IMR-90 (cell line): ENCODE measurements at regions not wholly inside any gene's neighbourhood (a gene's known extent, or its start where the extent isn't known, plus 50 kb on each side); places are given as distances from the start of the nearest gene placed in this dataset.

ENCODE experiments used
- ATAC-seq: fragments of 200-7000 bp; cut with Tn5 transposase; 2 replicates; pipeline ENCODE4 v1.9.1; 2020; ENCODE audit warnings: low read depth, mild to moderate bottlenecking, moderate library complexity
- BruUV-seq: library from RNA; stranded (reverse); fragments of 400-500 nt; replicated peaks from 2 replicates; lab custom pipeline; 2021; lab: Mats Ljungman, UMichigan
- CTCF ChIA-PET: fragments of 300-600 bp; formaldehyde crosslinking; extraction: SDS; loops from one replicate; lab custom pipeline; 2021; ENCODE audit warnings: antibody characterized with exemption; lab: Yijun Ruan, JAX
- POLR2A ChIA-PET: fragments of 300-600 bp; sonication (Branson Sonifier 250); formaldehyde crosslinking; loops from one replicate; lab custom pipeline; 2022; ENCODE audit warnings: antibody characterized with exemption; ENCODE audit not compliant: unreplicated experiment; lab: Charles Lee
- DNase-seq: peaks from one replicate; pipeline ENCODE4 v3.0.0; 2013
- H2AFZ ChIP-seq: replicated peaks from 2 replicates; pipeline ENCODE3; 2013; ENCODE audit warnings: low read length, mild to moderate bottlenecking; ENCODE audit not compliant: poor library complexity
- H2AK5ac ChIP-seq: 2 replicates; pipeline ENCODE4 v1.6.1; 2013; ENCODE audit warnings: low read depth, low read length, inconsistent platforms
- H2AK9ac ChIP-seq: replicated peaks from 2 replicates; pipeline ENCODE3; 2013; ENCODE audit warnings: mild to moderate bottlenecking, low read depth, low read length, moderate library complexity; ENCODE audit not compliant: poor library complexity
- H2BK120ac ChIP-seq: 2 replicates; pipeline ENCODE4 v1.6.1; 2013; ENCODE audit warnings: low read depth, low read length, inconsistent platforms
- H2BK15ac ChIP-seq: 3 replicates; pipeline ENCODE4 v1.6.1; 2013; ENCODE audit warnings: low read depth, low read length, inconsistent platforms
- H2BK20ac ChIP-seq: 2 replicates; pipeline ENCODE4 v1.6.1; 2013; ENCODE audit warnings: low read depth, mild to moderate bottlenecking, inconsistent platforms, low read length, moderate library complexity
- H2BK5ac ChIP-seq: 2 replicates; pipeline ENCODE4 v1.6.1; 2013; ENCODE audit warnings: mild to moderate bottlenecking, low read depth, low read length, inconsistent platforms; ENCODE audit not compliant: poor library complexity, severe bottlenecking
- H3K14ac ChIP-seq: replicated peaks from 2 replicates; pipeline ENCODE4 v1.6.1; 2013; ENCODE audit warnings: low read depth, low read length, inconsistent platforms
- H3K18ac ChIP-seq: 2 replicates; pipeline ENCODE4 v1.6.1; 2013; ENCODE audit warnings: low read depth, low read length, control low read depth
- H3K23ac ChIP-seq: 2 replicates; pipeline ENCODE4 v1.6.1; 2013; ENCODE audit warnings: low read depth, low read length, inconsistent platforms
- H3K27ac ChIP-seq: 2 replicates; pipeline ENCODE4 v1.5.1; 2013; ENCODE audit warnings: mild to moderate bottlenecking, control low read depth, low read length; ENCODE audit not compliant: insufficient read depth
- H3K27me3 ChIP-seq: 2 replicates; pipeline ENCODE4 v1.6.1; 2013; ENCODE audit warnings: low read length; ENCODE audit not compliant: control insufficient read depth, insufficient read depth
- H3K36me3 ChIP-seq: 2 replicates; pipeline ENCODE4 v1.6.1; 2013; ENCODE audit warnings: low read length, mixed read lengths; ENCODE audit not compliant: control insufficient read depth, insufficient read depth
- H3K4ac ChIP-seq: 2 replicates; pipeline ENCODE4 v1.6.1; 2013; ENCODE audit warnings: low read depth, low read length, inconsistent platforms
- H3K4me1 ChIP-seq: 2 replicates; pipeline ENCODE4 v1.6.1; 2013; ENCODE audit warnings: low read length, mixed read lengths; ENCODE audit not compliant: control insufficient read depth, insufficient read depth
- H3K4me2 ChIP-seq: 2 replicates; pipeline ENCODE4 v1.6.1; 2013; ENCODE audit warnings: low read depth, mild to moderate bottlenecking, control low read depth, low read length, moderate library complexity
- H3K4me3 ChIP-seq: 2 replicates; pipeline ENCODE4 v1.5.1; 2013; ENCODE audit warnings: low read depth, mild to moderate bottlenecking, control low read depth, low read length, moderate library complexity; ENCODE audit not compliant: insufficient read depth
- H3K56ac ChIP-seq: 2 replicates; pipeline ENCODE4 v1.6.1; 2013; ENCODE audit warnings: low read length, inconsistent platforms; ENCODE audit not compliant: insufficient read depth; ENCODE audit errors: extremely low read depth
- H3K79me1 ChIP-seq, 2 experiments: 2 replicates each; pipeline ENCODE4 v1.6.1; 2013; ENCODE audit warnings: low read length in 2 of 2, inconsistent platforms in 1 of 2, low read depth in 1 of 2
- H3K9ac ChIP-seq: 2 replicates; pipeline ENCODE4 v1.6.1; 2013; ENCODE audit warnings: low read depth, low read length, control low read depth
- H3K9me1 ChIP-seq: 2 replicates; pipeline ENCODE4 v1.6.1; 2013; ENCODE audit warnings: low read length, inconsistent platforms; ENCODE audit not compliant: insufficient read depth
- H3K9me3 ChIP-seq: 2 replicates; pipeline ENCODE4 v1.6.1; 2013; ENCODE audit warnings: low read length; ENCODE audit not compliant: control insufficient read depth, insufficient read depth
- H4K20me1 ChIP-seq: 2 replicates; pipeline ENCODE4 v1.6.1; 2013; ENCODE audit warnings: low read length, inconsistent platforms; ENCODE audit not compliant: insufficient read depth
- H4K5ac ChIP-seq: 2 replicates; pipeline ENCODE4 v1.6.1; 2013; ENCODE audit warnings: mild to moderate bottlenecking, low read depth, low read length, control low read depth
- H4K8ac ChIP-seq, 2 experiments: 2 replicates each; pipeline ENCODE4 v1.6.1; 2013; ENCODE audit warnings: low read depth in 2 of 2, low read length in 2 of 2, control low read depth in 1 of 2, inconsistent platforms in 1 of 2
- H4K91ac ChIP-seq: 2 replicates; pipeline ENCODE4 v1.6.1; 2013; ENCODE audit warnings: low read depth, low read length, inconsistent platforms; ENCODE audit not compliant: insufficient read depth
- BHLHE40 ChIP-seq: fragments of 150-350 bp; IDR thresholded peaks from 2 replicates; pipeline ENCODE4 v1.6.1; 2016; ENCODE audit warnings: mild to moderate bottlenecking, low read depth, low read length
- CEBPB ChIP-seq: IDR thresholded peaks from 2 replicates; pipeline ENCODE4 v1.6.1; 2012; ENCODE audit warnings: low read depth, low read length, improper control_type of control experiment
- MAFK ChIP-seq: IDR thresholded peaks from 2 replicates; pipeline ENCODE4 v1.6.1; 2012; ENCODE audit warnings: low read depth, low read length, improper control_type of control experiment
- MAZ ChIP-seq: IDR thresholded peaks from 2 replicates; pipeline ENCODE4 v1.6.1; 2012; ENCODE audit warnings: low read depth, mild to moderate bottlenecking, low read length, improper control_type of control experiment, moderate library complexity, borderline replicate concordance
- POLR2A ChIP-seq: IDR thresholded peaks from 2 replicates; pipeline ENCODE4 v1.6.1; 2012; ENCODE audit warnings: mild to moderate bottlenecking, low read depth, low read length
- RCOR1 ChIP-seq: IDR thresholded peaks from 2 replicates; pipeline ENCODE4 v1.6.1; 2012; ENCODE audit warnings: mild to moderate bottlenecking, low read length, improper control_type of control experiment; ENCODE audit not compliant: insufficient replicate concordance
- RFX5 ChIP-seq: IDR thresholded peaks from 2 replicates; pipeline ENCODE4 v1.8.0; 2012; ENCODE audit warnings: low read depth, mild to moderate bottlenecking, low read length, moderate library complexity
- SMC3 ChIP-seq: fragments of 150-350 bp; IDR thresholded peaks from 2 replicates; pipeline ENCODE4 v1.6.1; 2016; ENCODE audit warnings: low read depth, mild to moderate bottlenecking, antibody characterized with exemption, low read length, moderate library complexity
- WGBS, 2 experiments: methylation state at CpG; one replicate each; pipeline versions ENCODE4 v1.1.5 to v1.1.7; 2013; ENCODE audit warnings: missing lambda C conversion rate in 2 of 2; ENCODE audit not compliant: insufficient read length in 1 of 2; ENCODE audit errors: extremely low coverage in 2 of 2; 5-methylcytosine and 5-hydroxymethylcytosine counted together
- dilution Hi-C: fragments of 300-500 bp; cut with HindIII; formaldehyde crosslinking; loops from one replicate; pipeline ENCODE4 v1.14.3; 2018; ENCODE audit warnings: low sequenced_read_pairs; ENCODE audit not compliant: unreplicated experiment
- in situ Hi-C: fragments of 300-500 bp; cut with MboI; formaldehyde crosslinking; loops from 3 replicates; pipeline ENCODE4 v1.14.3; 2019; ENCODE audit warnings: low sequenced_read_pairs, inconsistent platforms, mixed read lengths
- intact Hi-C: fragments of 100-400 bp; cut with micrococcal nuclease; formaldehyde crosslinking; loops from 2 replicates; pipeline ENCODE4 v1.10.0; 2022
- TF ChIP-seq, protein P1 (sequence below): conservative IDR thresholded peaks from 2 replicates; pipeline ENCODE4 v1.5.1; 2012; ENCODE audit warnings: mild to moderate bottlenecking, low read depth, low read length, improper control_type of control experiment
- TF ChIP-seq, protein P2 (sequence below): fragments of 150-350 bp; IDR thresholded peaks from 2 replicates; pipeline ENCODE4 v1.6.1; 2017; ENCODE audit warnings: mild to moderate bottlenecking, antibody characterized with exemption, low read length, low read depth

- Histone ChIP-seq H3K36me3 (no peaks in the 10 kb centered on the region), H4K91ac (no peak overlapping the region), H3K4me1 (peaks cover 10% of the 10 kb centered on the region), H3K23ac (no peak overlapping the region), H3K9ac (no peak overlapping the region), H2BK20ac (no peak overlapping the region), H2BK15ac (no peak overlapping the region), H4K5ac (no peak overlapping the region), H2AFZ (no peak overlapping the region), H3K4ac (no peak overlapping the region), H3K27me3 (no peaks in the 10 kb centered on the region), H4K20me1 (no peaks in the 10 kb centered on the region), H3K14ac (no peak overlapping the region), H2BK120ac (no peak overlapping the region), H2BK5ac (no peak overlapping the region), H3K27ac (no peak overlapping the region), H3K79me1 (no peaks in the 10 kb centered on the region; a peak in 1 of 4 replicates), H3K9me1 (no peaks in the 10 kb centered on the region; the same call in 1 of the 2 replicates), H3K4me3 (no peak overlapping the region), H3K56ac (no peak overlapping the region), H2AK9ac (no peak overlapping the region), H3K18ac (no peak overlapping the region), H3K4me2 (no peak overlapping the region), H2AK5ac (no peak overlapping the region), H4K8ac (no peak overlapping the region), H3K9me3 (no peaks in the 10 kb centered on the region)
- DNase-seq (no peak), ATAC-seq (no peak)
- POLR2A ChIA-PET: no interaction called here
- dilution Hi-C loops: no loop called here
- no TSS peak for BruUV-seq
- in situ Hi-C loops: no loop called here
- no CpG with 5 or more reads among the region's 5 CpGs for whole genome bisulfite sequencing, 2 experiments
- intact Hi-C loops: no loop called here
- TF ChIP-seq POLR2A: no peak
- no peak for TF ChIP-seq MAZ
- no peak for TF ChIP-seq SMC3
- no peak for TF ChIP-seq RFX5
- no peak for TF ChIP-seq BHLHE40
- no peak for TF ChIP-seq RCOR1
- no peak for TF ChIP-seq CEBPB
- TF ChIP-seq, protein P1, sequence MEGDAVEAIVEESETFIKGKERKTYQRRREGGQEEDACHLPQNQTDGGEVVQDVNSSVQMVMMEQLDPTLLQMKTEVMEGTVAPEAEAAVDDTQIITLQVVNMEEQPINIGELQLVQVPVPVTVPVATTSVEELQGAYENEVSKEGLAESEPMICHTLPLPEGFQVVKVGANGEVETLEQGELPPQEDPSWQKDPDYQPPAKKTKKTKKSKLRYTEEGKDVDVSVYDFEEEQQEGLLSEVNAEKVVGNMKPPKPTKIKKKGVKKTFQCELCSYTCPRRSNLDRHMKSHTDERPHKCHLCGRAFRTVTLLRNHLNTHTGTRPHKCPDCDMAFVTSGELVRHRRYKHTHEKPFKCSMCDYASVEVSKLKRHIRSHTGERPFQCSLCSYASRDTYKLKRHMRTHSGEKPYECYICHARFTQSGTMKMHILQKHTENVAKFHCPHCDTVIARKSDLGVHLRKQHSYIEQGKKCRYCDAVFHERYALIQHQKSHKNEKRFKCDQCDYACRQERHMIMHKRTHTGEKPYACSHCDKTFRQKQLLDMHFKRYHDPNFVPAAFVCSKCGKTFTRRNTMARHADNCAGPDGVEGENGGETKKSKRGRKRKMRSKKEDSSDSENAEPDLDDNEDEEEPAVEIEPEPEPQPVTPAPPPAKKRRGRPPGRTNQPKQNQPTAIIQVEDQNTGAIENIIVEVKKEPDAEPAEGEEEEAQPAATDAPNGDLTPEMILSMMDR: no peak
- TF ChIP-seq, protein P2, sequence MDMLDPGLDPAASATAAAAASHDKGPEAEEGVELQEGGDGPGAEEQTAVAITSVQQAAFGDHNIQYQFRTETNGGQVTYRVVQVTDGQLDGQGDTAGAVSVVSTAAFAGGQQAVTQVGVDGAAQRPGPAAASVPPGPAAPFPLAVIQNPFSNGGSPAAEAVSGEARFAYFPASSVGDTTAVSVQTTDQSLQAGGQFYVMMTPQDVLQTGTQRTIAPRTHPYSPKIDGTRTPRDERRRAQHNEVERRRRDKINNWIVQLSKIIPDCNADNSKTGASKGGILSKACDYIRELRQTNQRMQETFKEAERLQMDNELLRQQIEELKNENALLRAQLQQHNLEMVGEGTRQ: no peak
- TF ChIP-seq MAFK: no peak
- CTCF ChIA-PET: no interaction called here
Measured at GRCh38 chr15:66641485-66642315, 60.3 kb upstream of the SMAD6 start.
